ENCODE measurements at regions not wholly inside any gene's neighbourhood (a gene's known extent, or its start where the extent isn't known, plus 50 kb on each side); places are given as distances from the start of the nearest gene placed in this dataset.

- no peaks in the 10 kb centered on the region for H3K79me2 ChIP-seq (ENCODE audit: control insufficient read depth in 1 of 2, insufficient read depth in 2 of 2, low read length in 2 of 2)
- WGBS, 2 experiments (ENCODE audit: extremely low coverage in 1 of 2, insufficient coverage in 1 of 2, insufficient read length in 1 of 2, insufficient replicate concordance in 2 of 2, low coverage in 1 of 2, low lambda C conversion rate in 2 of 2, missing lambda C conversion rate in 1 of 2): 43% methylated on average over 58 of the region's 70 CpGs; no CpG with 5 or more reads in 1 of the 2 experiments
- H3K18ac ChIP-seq (ENCODE audit: extremely low read depth, low read length): 0 out of 2 replicates have a peak overlapping the region, but pooled peaks have one; percentile 32
- H2AK5ac ChIP-seq (ENCODE audit: low read depth, low read length): no peak overlapping the region
- peaks cover 2% of the 10 kb centered on the region; the same call in 1 of the 2 replicates for H3K23me2 ChIP-seq (ENCODE audit: low read depth, low read length)
- DNase-seq (ENCODE audit: low read depth in 1 of 2, low spot score in 2 of 2) (peak in 1 of 2 experiments; percentile 91), FAIRE-seq (no peak)
- no peaks in the 10 kb centered on the region for H4K20me1 ChIP-seq (replicated peaks in 1 of 2; ENCODE audit: control insufficient read depth in 1 of 2, insufficient read depth in 2 of 2, low read length in 2 of 2)
- peak overlapping the region in 1 of 4 experiments; percentile 51; a peak in 2 of 7 replicates for H3K9ac ChIP-seq (replicated peaks in 1 of 4; ENCODE audit: extremely low read depth in 1 of 4, low read depth in 3 of 4, low read length in 3 of 4)
- no peak overlapping the region for H2BK20ac ChIP-seq (ENCODE audit: low read length)
- ChIA-PET POLR2A (ENCODE audit: partially characterized antibody) (interaction anchor here (1.2 kb wide), 1 partner anchor 20 kb away, joined by 3 read pairs; no protein-coding TSS in a partner anchor), CTCF (ENCODE audit: partially characterized antibody) (interaction anchor here (0.6 to 1.8 kb wide), 8 partner anchors 9 to 127 kb away, joined by 3 to 9 read pairs (median 3); no protein-coding TSS in a partner anchor)
- no peak overlapping the region for H3K14ac ChIP-seq (ENCODE audit: insufficient read length)
- no peak overlapping the region for H4K5ac ChIP-seq (ENCODE audit: insufficient read length, low read depth, low read length)
- peak overlapping the region; percentile 35 to 63 (median 51) for H3K4me3 ChIP-seq (ENCODE audit: extremely low read depth in 1 of 4, insufficient read depth in 2 of 4, low read depth in 3 of 4, low read length in 4 of 4)
- H2BK15ac ChIP-seq (ENCODE audit: low read length): no peak overlapping the region
- H3K27ac ChIP-seq (ENCODE audit: low read depth, low read length): no peak overlapping the region
- peak overlapping the region; percentile 96 for H2AFZ ChIP-seq (ENCODE audit: low read length)
- H2BK12ac ChIP-seq (ENCODE audit: low read depth, low read length): no peak overlapping the region
- H3K4ac ChIP-seq (replicated peaks; ENCODE audit: insufficient read length, low read depth, low read length): no peak overlapping the region
- peak overlapping the region; percentile 81 for H4K91ac ChIP-seq (replicated peaks; ENCODE audit: insufficient read length, low read length)
- no peak overlapping the region for H3K23ac ChIP-seq (ENCODE audit: insufficient read length)
- H4K8ac ChIP-seq (ENCODE audit: extremely low read depth, insufficient read depth, low read length): peak overlapping the region; percentile 68; the same call in 1 of the 2 replicates
- peak overlapping the region; percentile 68 to 78 for H3K4me2 ChIP-seq (ENCODE audit: insufficient read depth in 1 of 2, low read depth in 2 of 2, low read length in 2 of 2)
- H3K4me1 ChIP-seq (replicated peaks in 1 of 4; ENCODE audit: control insufficient read depth in 3 of 4, insufficient read depth in 4 of 4, low read length in 3 of 4): no peaks in the 10 kb centered on the region
- no peak overlapping the region for H2BK120ac ChIP-seq (replicated peaks; ENCODE audit: low read depth, low read length)
- peaks cover 5% of the 10 kb centered on the region in 2 experiments; a peak in 2 of 4 replicates for H3K9me3 ChIP-seq (ENCODE audit: insufficient read depth in 2 of 2, low read depth in 1 of 2, low read length in 1 of 2)
- H3K56ac ChIP-seq (replicated peaks; ENCODE audit: insufficient read length, low read depth, low read length): no peak overlapping the region
- no peak overlapping the region for H2BK5ac ChIP-seq (ENCODE audit: low read depth, low read length)
- no peaks in the 10 kb centered on the region for H3K79me1 ChIP-seq (ENCODE audit: low read depth, low read length)
- peaks cover 0 to 17% (median 7%) of the 10 kb centered on the region in 4 experiments; a peak in 6 of 7 replicates for H3K27me3 ChIP-seq (replicated peaks in 1 of 4; ENCODE audit: control insufficient read depth in 3 of 4, extremely low read depth in 1 of 4, insufficient read depth in 3 of 4, low read length in 3 of 4)
- no peaks in the 10 kb centered on the region for H3K36me3 ChIP-seq (ENCODE audit: control insufficient read depth in 2 of 4, insufficient read depth in 4 of 4, low read length in 3 of 4)
- TF ChIP-seq TEAD4 (IDR thresholded peaks at IDR 0.05; ENCODE audit: low read depth, low read length): no peak
- peak; percentile 46; the same call in 1 of the 2 replicates for TF ChIP-seq MAX (IDR thresholded peaks at IDR 0.05)
- no peak for TF ChIP-seq SP2 (IDR thresholded peaks at IDR 0.05; ENCODE audit: low read length)
- no peak for TF ChIP-seq POLR2AphosphoS5 (IDR thresholded peaks at IDR 0.05; ENCODE audit: low read depth, low read length)
- TF ChIP-seq CHD1 (IDR thresholded peaks at IDR 0.05; ENCODE audit: low read depth, low read length): no peak
- TF ChIP-seq ASH2L (IDR thresholded peaks at IDR 0.05; ENCODE audit: low read length): peak; percentile 69
- no peak for TF ChIP-seq TAF1 (IDR thresholded peaks at IDR 0.05; ENCODE audit: low read depth, low read length)
- TF ChIP-seq, protein P1, sequence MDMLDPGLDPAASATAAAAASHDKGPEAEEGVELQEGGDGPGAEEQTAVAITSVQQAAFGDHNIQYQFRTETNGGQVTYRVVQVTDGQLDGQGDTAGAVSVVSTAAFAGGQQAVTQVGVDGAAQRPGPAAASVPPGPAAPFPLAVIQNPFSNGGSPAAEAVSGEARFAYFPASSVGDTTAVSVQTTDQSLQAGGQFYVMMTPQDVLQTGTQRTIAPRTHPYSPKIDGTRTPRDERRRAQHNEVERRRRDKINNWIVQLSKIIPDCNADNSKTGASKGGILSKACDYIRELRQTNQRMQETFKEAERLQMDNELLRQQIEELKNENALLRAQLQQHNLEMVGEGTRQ (IDR thresholded peaks at IDR 0.05; ENCODE audit: low read length): no peak
- no peak for TF ChIP-seq TBP (IDR thresholded peaks at IDR 0.05; ENCODE audit: low read depth, low read length)
These were observed 240.0 kb upstream of the CPNE8 start for GRCh38 chr12:39145175-39145999.
